ENCODE measurements at regions not wholly inside any gene's neighbourhood (a gene's known extent, or its start where the extent isn't known, plus 50 kb on each side); places are given as distances from the start of the nearest gene placed in this dataset.

DNA sequence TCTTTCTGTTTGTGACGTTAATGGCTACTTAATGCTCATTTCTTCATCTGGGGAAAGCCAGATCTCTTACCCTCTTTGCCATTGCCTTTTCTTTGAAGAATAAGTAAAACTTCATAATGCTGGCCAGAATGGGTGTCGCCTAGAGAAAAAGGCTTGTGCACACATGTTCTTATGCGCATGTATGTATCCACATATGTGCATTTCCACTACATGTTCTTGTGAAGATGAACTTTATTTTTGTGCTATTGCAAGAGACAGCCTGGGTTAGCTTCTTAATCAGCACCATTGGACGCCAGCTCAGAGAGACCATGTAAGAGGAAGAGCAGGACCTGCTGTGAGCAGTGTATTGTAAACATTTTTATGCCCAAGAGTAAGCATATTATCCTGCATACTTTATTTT lies 178.7 kb downstream of the SPRY1 start:
- DNase-seq, result no peak

DNA sequence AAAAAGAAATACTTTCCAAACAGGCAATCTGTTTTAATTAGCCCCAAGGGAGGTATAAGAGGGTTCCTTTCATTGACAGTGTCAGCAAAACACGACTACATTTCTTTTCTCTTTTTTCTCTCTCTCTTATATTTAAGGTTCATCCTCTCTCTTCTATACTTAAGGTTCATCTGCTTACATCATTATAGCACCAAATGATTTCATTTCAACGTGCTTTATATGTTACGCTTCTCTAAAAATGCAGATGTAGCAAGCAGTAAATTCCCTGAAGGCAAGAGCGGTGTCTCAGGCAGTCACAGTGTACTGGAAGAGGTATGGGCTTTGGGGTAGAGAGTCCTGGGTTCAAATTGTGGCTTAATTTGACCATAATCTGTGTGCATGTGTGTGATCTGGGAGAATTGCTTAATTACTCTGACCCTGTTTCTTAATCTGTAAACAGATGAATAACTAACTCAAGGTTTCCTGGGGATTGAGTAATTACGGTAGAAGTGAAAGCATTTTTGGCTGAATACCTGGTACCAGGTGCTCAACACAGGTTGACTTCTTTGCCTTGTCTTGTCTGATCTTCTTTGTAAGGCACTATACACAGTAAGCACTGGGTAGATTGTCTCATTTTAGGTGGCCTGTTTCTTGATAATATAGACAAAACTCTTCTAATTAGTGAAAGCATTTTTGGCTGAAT lies 180.8 kb downstream of the SPRY1 start:
- DNase-seq, result no peak

DNA sequence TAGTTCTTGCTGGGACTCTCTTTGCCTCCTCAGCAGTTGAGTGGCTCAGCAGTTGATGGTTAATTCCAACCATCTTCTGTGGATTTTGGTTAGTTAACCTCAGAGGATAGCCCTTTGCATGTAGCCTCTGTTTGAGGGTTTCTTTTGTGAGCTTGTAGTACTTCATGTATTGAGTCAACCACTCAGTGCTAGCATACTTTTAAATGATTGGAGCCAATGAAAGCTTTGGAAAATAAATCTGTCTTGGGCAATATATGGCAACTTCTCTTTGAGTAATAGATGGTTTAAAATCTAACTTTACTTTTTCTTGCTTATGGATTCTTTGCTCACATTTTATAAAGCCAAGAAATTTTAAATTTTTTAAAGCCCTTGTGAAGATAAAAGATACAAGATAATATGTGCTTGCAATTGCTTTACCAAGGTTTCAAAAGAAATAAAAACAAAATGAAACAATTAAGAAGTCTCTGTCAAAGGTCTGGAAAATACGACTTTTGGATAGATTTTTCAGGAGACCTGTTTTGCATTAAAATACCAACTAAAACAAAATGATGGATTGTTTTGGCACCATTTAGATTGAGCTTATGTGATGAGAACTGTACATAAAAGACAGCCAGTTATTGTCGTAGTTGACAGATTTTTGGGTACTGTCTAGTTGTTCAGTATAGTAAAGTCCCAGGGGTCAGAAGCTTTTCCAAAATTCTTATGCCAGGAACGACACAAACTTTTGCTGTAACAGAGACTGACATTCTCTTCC lies 181.9 kb downstream of the SPRY1 start:
- no peak for DNase-seq

DNA sequence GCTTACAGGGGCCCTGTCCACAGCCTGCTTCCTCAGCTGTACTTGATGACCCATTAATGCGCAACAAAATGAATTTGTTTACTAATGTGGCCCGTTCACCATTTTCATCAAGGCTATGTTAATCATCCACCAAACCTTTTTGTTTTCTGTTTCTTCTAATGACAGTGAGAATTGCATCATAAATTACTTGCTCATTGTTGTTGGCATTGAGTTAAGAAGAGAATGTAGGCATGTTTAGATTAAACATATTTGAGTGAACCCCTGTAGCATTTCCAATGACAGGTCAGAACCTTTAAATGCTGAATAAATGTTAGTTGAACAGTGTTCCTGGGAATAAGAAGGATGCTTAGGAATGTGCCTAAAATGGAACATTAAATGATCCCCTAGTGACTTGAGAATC lies 183.4 kb downstream of the SPRY1 start:
- DNase-seq, result no peak

DNA sequence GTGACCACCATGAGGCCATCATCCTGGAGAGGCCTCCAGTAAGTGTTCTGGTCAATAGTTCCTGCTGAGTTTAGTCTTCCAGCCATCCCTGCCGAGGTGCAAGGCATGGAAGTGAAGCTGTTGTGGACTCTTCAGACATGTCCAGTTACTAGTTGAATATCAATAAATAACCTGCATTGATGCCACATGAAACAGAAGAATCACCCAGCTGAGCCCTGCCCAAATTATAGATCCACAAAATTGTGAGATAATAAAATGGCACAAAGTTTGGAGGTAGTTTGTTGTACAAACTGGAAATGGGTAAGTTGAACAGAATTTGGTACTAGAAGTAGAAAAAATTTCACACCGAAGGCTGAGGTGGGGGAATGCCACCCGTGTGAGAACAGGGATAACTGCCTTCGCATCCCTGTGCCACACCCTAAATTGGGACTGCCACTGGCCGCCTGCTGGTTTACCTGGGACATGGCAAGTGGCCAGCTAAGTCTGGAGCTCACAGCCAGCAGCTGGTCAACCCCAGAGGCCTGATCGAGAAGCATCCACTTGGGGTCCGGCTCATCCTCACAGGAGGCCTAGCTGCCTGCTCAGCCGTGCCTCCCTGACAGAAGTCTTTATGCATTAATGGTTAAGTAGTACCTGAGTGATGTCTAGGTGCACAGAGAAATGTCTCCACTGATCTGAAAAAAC lies 184.5 kb downstream of the SPRY1 start:
- DNase-seq, result no peak

DNA sequence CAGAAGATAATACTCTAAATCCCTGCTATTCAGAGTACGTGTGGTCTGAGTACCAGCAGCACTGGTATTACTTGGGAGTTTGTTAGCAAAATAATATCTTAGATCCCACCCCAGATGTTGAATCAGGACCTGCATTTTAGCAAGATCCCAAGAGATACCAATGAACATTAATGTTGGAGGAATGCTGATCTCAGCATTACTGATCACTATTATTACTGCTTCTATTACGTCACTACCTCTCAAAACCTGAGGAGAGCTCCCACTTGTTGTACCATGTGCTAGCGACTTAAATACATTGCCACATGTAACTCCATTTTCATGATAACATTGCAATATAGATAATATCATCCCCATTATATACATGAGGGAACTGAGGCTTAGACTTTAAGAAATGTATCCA lies 185.2 kb downstream of the SPRY1 start:
- no peak for DNase-seq

DNA sequence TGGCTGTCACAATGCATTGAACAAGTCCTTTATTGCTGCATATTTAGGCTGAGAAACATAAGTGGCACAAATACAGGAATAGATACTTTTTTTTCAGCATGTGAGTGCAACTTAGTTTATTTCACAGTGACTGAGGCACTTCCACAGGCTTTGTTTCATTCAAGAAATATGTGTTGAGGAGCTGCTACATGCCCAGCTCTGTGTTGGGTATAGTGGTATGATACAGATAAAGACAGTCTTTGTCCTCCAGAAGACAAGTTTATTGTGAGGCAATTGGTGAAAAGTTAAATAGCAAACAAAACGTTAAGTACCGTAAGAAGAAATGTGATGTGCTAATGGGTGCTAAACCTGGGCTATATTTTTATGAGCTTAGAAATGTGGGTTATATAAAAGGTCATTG lies 186.4 kb downstream of the SPRY1 start:
- no peak for DNase-seq

DNA sequence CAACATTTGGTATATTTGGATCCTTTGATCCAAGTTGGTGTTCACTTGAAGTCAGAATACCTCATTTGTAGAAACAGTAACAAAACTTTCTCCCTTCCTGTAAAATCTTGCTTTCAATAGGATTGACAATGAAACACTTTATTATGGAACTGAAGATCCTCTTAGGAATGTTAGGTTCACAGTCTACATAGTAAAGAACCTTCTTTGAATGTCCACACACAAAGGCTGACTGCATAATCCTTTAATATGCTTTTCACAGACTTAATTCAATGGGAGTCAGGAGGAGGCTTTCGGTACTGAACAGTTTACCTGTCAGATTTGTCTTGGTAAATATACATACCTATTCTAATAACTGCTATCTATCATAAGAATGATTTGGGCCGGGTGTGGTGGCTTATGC lies 188.5 kb downstream of the SPRY1 start:
- no peak for DNase-seq

DNA sequence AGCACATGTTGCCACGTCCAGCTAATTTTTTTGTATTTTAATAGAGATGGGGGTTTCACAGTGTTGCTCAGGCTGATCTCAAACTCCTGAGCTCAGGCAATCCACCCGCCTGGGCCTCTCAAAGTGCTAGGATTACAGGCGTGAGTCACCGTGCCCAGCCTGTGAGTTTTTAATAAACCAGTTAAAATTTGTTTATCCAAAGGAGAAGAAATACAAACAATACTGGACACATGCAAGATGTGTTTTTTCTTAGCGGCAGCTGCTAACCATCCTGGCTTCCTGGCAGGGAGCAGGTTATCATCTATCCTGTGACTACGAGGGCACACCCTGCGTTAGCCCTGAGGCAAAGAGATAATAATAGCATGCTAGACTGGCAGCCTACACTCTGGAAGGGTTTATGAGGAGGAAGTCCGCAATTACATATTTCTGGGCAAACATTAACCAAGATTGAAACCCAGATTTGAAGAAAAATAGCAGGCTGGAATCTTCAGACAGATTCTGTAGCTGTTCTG lies 191.4 kb downstream of the SPRY1 start:
- DNase-seq, result no peak

DNA sequence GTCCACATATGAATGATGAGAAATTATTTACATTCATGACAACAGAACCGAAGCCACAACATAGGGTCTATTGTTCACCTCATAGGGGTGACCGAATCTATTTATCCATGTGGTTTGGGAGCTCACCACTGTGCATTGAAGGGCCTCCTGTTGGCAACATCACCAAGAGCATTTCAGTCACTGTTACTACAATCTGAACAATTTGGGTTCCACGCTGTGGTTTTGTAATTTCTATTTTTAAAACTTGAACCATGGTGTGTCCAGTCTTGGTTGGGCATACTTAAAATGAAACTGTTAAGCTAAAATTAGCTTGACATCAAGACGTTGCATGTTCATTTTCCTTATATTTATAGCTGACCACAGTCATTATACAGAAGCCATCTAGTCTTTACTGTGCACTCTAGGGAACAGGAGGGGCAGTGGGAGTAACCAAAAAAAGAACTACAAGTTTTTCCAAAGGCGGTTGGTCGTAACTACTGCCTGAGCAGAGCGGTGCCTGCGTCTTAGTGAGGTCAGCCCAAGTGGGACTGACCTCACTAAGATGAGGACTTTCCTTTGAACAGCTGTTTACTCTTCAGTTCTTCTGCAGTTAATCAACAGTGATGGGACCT lies 192.1 kb downstream of the SPRY1 start:
- DNase-seq, result no peak

DNA sequence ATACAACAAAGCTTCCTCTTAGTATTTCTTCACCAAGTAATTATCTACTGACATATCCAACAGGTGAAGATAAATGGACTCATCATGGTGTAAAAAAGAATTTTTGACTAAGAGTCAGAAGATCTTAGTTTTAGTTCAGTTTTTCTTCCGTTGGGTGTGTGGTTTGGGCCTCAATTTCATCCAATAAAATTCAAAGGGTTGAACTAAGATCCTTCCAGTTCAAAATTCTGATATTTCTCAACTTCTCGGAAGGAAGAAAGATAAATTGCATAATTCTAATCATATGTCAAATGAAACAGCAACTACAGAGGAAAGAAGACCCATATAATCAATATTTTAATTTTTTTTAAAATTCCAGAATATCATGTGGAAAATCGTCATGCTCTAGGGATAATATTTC lies 192.7 kb downstream of the SPRY1 start:
- no peak for DNase-seq

DNA sequence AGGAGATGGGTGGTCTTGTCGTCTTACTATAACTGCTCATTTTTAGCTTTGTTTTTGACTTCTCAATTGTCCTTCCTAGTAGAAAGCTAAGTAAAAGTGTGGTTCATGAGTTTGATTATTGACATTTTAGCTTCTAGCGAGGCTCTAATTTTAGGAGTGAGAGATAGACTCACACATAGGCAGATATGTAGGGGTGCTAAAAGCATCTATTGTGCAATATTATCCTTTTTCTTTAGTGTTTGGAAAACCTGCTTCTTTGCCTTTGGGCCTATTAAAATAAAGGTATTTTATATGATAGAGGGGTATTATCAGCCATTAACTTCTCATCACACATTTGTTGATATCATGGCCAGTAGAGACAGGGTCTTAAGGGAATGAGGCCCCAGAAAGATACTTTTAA lies 195.3 kb downstream of the SPRY1 start:
- no peak for DNase-seq

DNA sequence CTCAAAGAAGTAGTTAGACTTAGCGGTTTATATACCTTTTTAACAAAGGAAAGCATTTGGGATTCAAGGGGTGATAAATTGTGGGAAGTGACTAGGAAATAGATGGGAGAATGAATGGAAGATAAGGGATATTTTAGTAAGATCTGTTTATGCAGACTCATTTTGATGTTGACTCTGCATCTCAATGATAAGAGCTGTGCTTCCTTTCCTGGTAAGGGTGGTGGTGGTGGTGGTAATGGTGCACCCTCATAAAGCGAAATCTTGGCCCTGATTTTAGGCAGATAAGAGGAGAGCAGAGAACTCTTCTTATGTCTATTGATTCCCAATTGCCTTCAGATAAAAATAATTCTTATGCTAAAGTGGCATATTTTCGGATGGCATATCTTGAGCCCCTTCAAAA lies 197.1 kb downstream of the SPRY1 start:
- DNase-seq, result no peak

DNA sequence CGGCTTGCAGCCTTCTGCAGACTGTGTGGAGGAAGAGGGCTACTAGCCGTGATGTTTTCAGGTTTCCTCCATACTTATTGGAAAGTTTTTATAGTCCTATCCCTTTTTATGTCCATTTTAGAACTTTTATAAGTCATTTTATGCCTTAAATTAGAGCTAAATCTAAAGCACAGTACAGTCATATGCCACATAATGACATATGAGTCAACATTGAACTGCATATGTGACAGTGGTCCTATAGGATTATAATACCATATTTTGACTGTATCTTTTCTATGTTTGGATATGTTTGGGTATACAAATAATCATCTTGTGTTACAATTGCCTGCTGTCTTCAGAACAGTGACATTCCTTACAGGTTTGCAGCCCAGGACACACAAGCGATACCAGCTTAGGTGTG lies 200.2 kb downstream of the SPRY1 start:
- no peak for DNase-seq

DNA sequence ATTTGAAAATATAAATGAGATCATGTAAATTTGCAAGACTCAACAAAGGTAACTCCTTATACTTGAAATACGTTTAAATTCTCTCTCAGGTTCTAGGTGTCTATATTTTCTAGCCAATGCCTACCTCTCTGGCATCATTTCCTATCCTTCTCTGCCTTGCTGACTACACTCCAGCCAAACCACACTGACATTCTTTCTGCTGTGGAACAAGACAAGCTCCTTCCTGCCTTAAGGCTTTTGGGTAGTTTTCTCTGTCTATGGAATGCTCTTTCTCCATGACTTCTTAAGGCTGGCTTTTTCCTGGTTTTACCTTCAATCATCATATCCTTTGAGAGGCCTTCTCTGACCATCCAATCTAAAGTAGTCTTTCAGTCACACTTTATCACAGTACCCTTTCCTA lies 201.0 kb downstream of the SPRY1 start:
- no peak for DNase-seq

DNA sequence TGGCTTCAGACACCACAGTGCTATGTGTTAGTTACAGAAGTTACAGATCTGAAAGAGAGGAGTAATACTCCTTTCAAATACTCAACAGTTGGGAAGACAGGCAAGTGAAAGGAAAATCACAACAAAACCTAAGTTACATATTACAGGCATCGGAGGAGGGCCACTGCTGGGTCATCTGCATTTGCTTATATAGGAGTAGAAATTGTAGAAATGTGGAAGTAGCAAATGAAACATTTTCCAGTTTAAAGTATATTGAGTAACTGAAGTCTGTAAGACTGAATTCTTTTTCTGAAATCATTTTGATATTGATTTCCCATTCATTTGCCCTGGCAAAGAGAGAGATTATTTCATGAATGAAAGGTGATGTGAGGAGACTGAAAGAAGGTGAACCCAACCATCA lies 201.7 kb downstream of the SPRY1 start:
- no peak for DNase-seq

DNA sequence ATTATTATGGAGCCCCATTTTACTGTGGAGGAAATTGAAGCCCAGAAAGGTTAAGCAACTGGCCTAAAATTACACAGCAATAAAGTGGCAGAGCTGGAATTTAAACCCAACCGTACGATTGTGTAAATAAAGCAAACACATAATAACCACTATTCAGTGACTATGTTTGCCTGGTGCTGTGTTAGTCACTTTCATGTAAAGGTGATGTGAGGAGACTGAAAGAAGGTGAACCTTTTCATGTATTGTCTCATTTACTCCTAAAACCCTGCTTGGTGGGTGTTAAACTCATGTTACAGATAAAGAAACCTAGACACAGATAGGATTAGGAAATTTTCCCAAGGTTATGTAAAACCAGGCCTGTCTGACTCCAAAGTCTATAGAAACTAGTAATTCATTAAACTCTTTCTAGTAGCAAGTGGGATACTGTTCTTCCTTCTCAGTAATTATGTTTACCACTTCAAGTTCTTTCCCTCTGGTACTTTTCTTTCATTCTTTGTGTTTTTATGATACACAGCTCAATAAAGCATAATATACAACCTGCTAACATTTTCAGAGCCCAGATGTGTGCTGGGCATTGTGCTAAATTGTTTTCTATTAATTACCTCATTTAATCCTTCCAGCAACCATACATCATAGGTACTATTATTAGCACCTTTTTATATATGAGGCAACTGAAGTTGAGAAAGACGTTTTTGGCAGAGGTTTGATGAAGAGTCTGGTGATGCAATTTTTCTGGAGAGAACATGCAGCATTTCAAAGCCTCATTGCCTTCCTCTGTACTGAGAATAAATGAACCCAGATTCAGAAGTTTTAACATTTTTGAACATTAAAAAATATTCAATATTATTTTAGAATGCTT lies 202.7 kb downstream of the SPRY1 start:
- DNase-seq, result no peak

DNA sequence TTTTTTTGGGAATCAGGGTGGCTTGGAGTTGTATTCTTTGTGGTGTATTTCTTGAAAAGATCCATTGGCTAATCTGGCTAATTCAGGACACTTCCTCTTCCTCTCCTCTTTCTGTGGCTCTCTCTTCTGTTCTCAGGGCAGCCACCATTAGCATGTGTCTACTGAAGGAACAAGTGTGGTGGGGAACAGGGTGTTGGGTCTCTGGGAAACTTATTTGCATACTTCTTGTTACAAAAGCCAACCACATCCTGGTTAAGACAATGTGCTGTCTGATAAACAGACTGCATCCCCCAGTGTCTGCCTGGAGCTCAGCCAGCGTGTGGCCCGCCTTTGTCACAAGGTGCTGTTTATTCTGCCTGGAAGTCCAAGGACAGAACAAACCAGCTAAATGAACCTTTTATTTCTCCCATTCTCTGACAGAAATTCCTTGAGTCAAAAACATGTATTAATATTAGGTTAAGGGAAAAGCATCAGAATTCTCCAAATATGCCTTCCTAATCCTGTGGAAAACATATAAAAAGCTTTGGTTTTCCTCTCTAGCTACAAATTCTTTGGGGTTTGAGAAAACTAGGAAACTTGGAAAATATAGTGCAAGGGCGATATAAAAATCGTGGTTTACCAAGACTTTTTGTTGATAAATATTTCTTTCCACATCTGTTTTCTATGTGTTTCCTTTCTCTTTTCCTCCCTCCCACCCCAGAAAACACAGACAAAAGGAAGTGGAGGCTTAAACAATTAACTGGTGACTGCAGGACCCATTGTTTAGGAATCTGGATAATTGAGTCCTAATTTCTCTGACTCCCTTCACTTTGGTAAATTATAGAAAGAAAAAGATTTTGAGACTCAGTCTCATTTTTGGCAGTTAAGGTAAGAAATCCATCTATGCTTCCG lies 203.6 kb downstream of the SPRY1 start:
- DNase-seq, result peak; percentile 60 to 64

DNA sequence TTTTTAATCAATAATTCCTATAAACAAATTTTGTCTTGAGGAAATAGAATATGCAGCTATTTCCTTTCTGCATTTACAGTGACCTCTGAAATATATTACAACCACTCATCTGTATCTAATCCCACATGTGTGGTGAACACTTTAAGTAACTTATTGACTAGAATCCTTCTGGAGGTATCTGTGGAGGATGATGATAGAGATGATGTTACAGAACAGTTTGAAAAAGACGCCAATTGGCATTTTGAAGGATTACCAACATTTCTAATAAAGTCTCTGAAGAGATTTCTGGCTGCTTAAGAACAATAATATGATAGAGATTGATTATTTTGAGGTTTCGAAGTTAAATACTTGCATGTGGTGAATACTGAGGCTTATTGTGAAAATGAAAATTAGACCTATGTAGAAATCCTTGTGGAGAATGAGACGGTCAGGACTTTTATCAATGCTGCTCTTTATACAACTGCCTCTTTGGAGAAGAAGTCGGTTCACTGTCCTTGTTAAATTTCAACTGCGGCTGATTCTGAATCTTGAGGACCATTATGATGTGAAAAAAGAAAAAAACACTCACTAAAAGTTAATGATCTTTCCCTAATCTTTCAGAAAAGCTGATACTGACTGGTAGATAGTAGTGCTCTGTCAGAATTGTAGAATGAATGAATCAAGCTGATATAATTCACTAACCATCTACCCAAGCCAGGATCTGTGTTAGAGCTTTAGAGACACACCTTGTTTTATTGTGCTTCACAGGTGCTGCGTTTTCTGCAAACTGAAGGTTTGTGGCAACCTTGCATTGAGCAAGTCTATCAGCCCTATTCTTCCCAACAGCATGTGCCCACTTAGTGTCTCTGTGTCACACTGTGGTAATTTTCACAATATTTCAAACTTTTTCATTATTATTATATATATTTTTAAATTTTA lies 204.7 kb downstream of the SPRY1 start:
- no peak for DNase-seq

DNA sequence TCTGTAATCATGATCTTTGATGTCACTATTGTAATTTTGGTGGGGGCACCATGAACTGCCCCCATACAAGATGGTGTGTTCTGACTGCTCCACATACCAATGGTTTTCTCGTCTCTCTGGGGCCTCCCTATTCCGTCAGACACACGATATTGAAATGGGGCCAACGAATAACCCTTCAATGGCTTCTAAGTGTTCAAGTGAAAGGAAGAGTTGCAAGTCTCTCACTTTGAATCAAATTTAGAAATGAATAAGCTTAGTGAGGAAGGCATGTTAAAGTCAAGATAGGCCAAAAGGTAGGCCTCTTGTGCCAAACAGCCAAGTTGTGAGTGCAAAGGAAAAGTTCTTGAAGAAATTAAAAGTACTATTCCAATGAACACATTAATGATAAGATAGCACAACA lies 205.4 kb downstream of the SPRY1 start:
- DNase-seq, result no peak
